ENCODE measurements at regions not wholly inside any gene's neighbourhood (a gene's known extent, or its start where the extent isn't known, plus 50 kb on each side); places are given as distances from the start of the nearest gene placed in this dataset.

- DNase-seq (ENCODE audit: low read depth), result no peak
These were observed 50.6 kb upstream of the SMNDC1 start for GRCh38 chr10:110355141-110355831.

GRCh38 chr10:110355922-110356627 lies 51.4 kb upstream of the SMNDC1 start:
- DNase-seq (ENCODE audit: low read depth), result no peak

GRCh38 chr10:110356628-110357245 lies 52.0 kb upstream of the SMNDC1 start:
- DNase-seq (ENCODE audit: low read depth), result peak; percentile 49

- peak; percentile 44 for DNase-seq (ENCODE audit: low read depth)
These were observed 52.6 kb upstream of the SMNDC1 start for GRCh38 chr10:110357252-110357780.

GRCh38 chr10:110357871-110358270 lies 53.2 kb upstream of the SMNDC1 start:
- DNase-seq (ENCODE audit: low read depth), result no peak

GRCh38 chr10:110358278-110358677 lies 53.6 kb upstream of the SMNDC1 start:
- no peak for DNase-seq (ENCODE audit: low read depth)

GRCh38 chr10:110358869-110359629 lies 54.3 kb upstream of the SMNDC1 start:
- no peak for DNase-seq (ENCODE audit: low read depth)

GRCh38 chr10:110360857-110361474 lies 56.2 kb upstream of the SMNDC1 start:
- DNase-seq (ENCODE audit: low read depth), result no peak

GRCh38 chr10:110361800-110362456 lies 57.2 kb upstream of the SMNDC1 start:
- no peak for DNase-seq (ENCODE audit: low read depth)

- no peak for DNase-seq (ENCODE audit: low read depth)
These were observed 59.1 kb upstream of the SMNDC1 start for GRCh38 chr10:110363572-110364411.

- no peak for DNase-seq (ENCODE audit: low read depth)
These were observed 59.8 kb upstream of the SMNDC1 start for GRCh38 chr10:110364531-110364937.

GRCh38 chr10:110365356-110366143 lies 60.8 kb upstream of the SMNDC1 start:
- DNase-seq (ENCODE audit: low read depth), result no peak

GRCh38 chr10:110366635-110367034 lies 61.9 kb upstream of the SMNDC1 start:
- DNase-seq (ENCODE audit: low read depth), result no peak

GRCh38 chr10:110368002-110368401 lies 63.3 kb upstream of the SMNDC1 start:
- no peak for DNase-seq (ENCODE audit: low read depth)

- DNase-seq (ENCODE audit: low read depth), result no peak
These were observed 63.8 kb upstream of the SMNDC1 start for GRCh38 chr10:110368556-110368955.

- no peak for DNase-seq (ENCODE audit: low read depth)
These were observed 65.3 kb upstream of the SMNDC1 start for GRCh38 chr10:110370006-110370405.

GRCh38 chr10:110372656-110373055 lies 67.9 kb upstream of the SMNDC1 start:
- DNase-seq (ENCODE audit: low read depth), result no peak

- no peak for DNase-seq (ENCODE audit: low read depth)
These were observed 68.3 kb upstream of the SMNDC1 start for GRCh38 chr10:110373059-110373458.

GRCh38 chr10:110373857-110374654 lies 69.3 kb upstream of the SMNDC1 start:
- no peak for DNase-seq (ENCODE audit: low read depth)
